B cell (primary cell): ENCODE measurements at regions not wholly inside any gene's neighbourhood (a gene's known extent, or its start where the extent isn't known, plus 50 kb on each side); places are given as distances from the start of the nearest gene placed in this dataset.

Source experiments
- EZH2 ChIP-seq: IDR thresholded peaks from 2 replicates; pipeline ENCODE4 v1.6.1; 2012; ENCODE audit warnings: borderline replicate concordance, low read depth, mild to moderate bottlenecking, moderate library complexity, low read length; ENCODE audit not compliant: insufficient read depth, poor library complexity, severe bottlenecking
- TF ChIP-seq, protein P1 (sequence below): fragments of 200-600 bp; IDR thresholded peaks from one replicate; pipeline ENCODE4 v1.8.0; 2022; ENCODE audit warnings: antibody characterized with exemption, mild to moderate bottlenecking

DNA sequence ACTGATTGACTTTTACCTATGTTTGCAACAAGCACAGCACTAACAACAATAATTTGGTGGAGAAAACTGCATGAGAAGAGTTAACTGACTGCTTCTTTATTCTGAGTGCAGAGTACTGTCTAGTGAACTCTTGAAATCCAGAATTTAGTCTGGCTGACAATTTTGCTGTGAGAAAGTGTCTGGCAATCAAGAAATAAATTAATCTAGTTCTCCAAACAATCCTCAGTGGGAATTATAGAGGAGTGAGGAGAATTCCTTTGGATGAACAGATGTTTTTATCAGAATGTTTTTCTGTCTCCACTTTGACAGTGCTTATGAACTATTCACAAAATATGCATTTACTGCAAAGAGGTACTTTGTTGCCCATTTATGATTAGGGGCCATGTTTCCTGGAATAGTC lies 694.9 kb upstream of the LRRN3 start:
- TF ChIP-seq, protein P1, sequence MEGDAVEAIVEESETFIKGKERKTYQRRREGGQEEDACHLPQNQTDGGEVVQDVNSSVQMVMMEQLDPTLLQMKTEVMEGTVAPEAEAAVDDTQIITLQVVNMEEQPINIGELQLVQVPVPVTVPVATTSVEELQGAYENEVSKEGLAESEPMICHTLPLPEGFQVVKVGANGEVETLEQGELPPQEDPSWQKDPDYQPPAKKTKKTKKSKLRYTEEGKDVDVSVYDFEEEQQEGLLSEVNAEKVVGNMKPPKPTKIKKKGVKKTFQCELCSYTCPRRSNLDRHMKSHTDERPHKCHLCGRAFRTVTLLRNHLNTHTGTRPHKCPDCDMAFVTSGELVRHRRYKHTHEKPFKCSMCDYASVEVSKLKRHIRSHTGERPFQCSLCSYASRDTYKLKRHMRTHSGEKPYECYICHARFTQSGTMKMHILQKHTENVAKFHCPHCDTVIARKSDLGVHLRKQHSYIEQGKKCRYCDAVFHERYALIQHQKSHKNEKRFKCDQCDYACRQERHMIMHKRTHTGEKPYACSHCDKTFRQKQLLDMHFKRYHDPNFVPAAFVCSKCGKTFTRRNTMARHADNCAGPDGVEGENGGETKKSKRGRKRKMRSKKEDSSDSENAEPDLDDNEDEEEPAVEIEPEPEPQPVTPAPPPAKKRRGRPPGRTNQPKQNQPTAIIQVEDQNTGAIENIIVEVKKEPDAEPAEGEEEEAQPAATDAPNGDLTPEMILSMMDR = no peak
- no peak for TF ChIP-seq EZH2
